DND-41 (cell line): ENCODE measurements at regions not wholly inside any gene's neighbourhood (a gene's known extent, or its start where the extent isn't known, plus 50 kb on each side); places are given as distances from the start of the nearest gene placed in this dataset.

ENCODE experiments used
- ATAC-seq: fragments of 200-7000 bp; cut with Tn5 transposase; 3 replicates; pipeline ENCODE4 v1.9.1; 2021; ENCODE audit warnings: low read depth; ENCODE audit not compliant: insufficient read depth
- DNase-seq: peaks from one replicate; pipeline ENCODE4 v3.0.0-alpha.2; 2020
- H2AFZ ChIP-seq: 2 replicates; pipeline ENCODE4 v1.6.0; 2012; ENCODE audit warnings: low read depth, low read length
- H3K27ac ChIP-seq: 2 replicates; pipeline ENCODE4 v1.5.1; 2012; ENCODE audit warnings: low read length, inconsistent platforms
- H3K27me3 ChIP-seq: fragments of 200-600 bp; sonication (generic); 2 replicates; pipeline ENCODE4 v1.6.0; 2012; ENCODE audit warnings: low read length, mild to moderate bottlenecking, inconsistent platforms; ENCODE audit not compliant: insufficient read depth, poor library complexity
- H3K36me3 ChIP-seq: 2 replicates; pipeline ENCODE4 v1.5.1; 2012; ENCODE audit warnings: low read length, inconsistent platforms; ENCODE audit not compliant: insufficient read depth
- H3K4me1 ChIP-seq: 2 replicates; pipeline ENCODE4 v1.5.1; 2012; ENCODE audit warnings: mild to moderate bottlenecking, low read length; ENCODE audit not compliant: insufficient read depth
- H3K4me2 ChIP-seq: 2 replicates; pipeline ENCODE4 v1.6.0; 2012; ENCODE audit warnings: mild to moderate bottlenecking, moderate library complexity, low read length, inconsistent platforms; ENCODE audit not compliant: insufficient read depth
- H3K4me3 ChIP-seq, 2 experiments: fragments of 200-600 bp in 1 of 2; shearing (Covaris generic) in 1 of 2; 2 replicates each; pipeline ENCODE4 v1.5.1; 2012 to 2016; ENCODE audit warnings: inconsistent platforms in 2 of 2, low read length in 2 of 2, mild to moderate bottlenecking in 2 of 2, low read depth in 1 of 2, moderate library complexity in 1 of 2
- H3K79me2 ChIP-seq: 2 replicates; pipeline ENCODE4 v1.6.0; 2012; ENCODE audit warnings: low read length, inconsistent platforms; ENCODE audit not compliant: insufficient read depth
- H3K9ac ChIP-seq: 2 replicates; pipeline ENCODE4 v1.6.0; 2012; ENCODE audit warnings: low read depth, mild to moderate bottlenecking, inconsistent platforms, low read length, moderate library complexity
- H3K9me3 ChIP-seq: 2 replicates; pipeline ENCODE4 v1.5.1; 2012; ENCODE audit warnings: low read length, moderate library complexity, mild to moderate bottlenecking, inconsistent platforms; ENCODE audit not compliant: insufficient read depth, severe bottlenecking
- H4K20me1 ChIP-seq: 2 replicates; pipeline ENCODE4 v1.6.0; 2012; ENCODE audit warnings: low read length; ENCODE audit not compliant: insufficient read depth
- CTCF ChIP-seq: IDR thresholded peaks from 2 replicates; pipeline ENCODE4 v1.5.1; 2012; ENCODE audit warnings: borderline replicate concordance, low read length, moderate library complexity, mild to moderate bottlenecking; ENCODE audit not compliant: poor library complexity, severe bottlenecking; ENCODE audit errors: extremely low read depth
- EZH2 ChIP-seq: IDR thresholded peaks from 3 replicates; pipeline ENCODE4 v1.6.1; 2012; ENCODE audit warnings: borderline replicate concordance, low read depth, mild to moderate bottlenecking, moderate library complexity, low read length, inconsistent platforms; ENCODE audit not compliant: severe bottlenecking

- Histone ChIP-seq H3K9ac (no peak overlapping the region), H3K36me3 (no peaks in the 10 kb centered on the region), H4K20me1 (no peaks in the 10 kb centered on the region), H3K4me1 (no peaks in the 10 kb centered on the region), H3K27ac (no peak overlapping the region), H2AFZ (no peak overlapping the region), H3K27me3 (no peaks in the 10 kb centered on the region), H3K4me2 (no peak overlapping the region), H3K79me2 (no peaks in the 10 kb centered on the region), H3K4me3 (no peak overlapping the region), H3K9me3 (no peaks in the 10 kb centered on the region)
- no peak for ATAC-seq
- TF ChIP-seq EZH2 (no peak), CTCF (no peak)
- DNase-seq = no peak
These were observed 590.3 kb upstream of the CITED2 start for GRCh38 chr6:139964737-139965136.

DNA sequence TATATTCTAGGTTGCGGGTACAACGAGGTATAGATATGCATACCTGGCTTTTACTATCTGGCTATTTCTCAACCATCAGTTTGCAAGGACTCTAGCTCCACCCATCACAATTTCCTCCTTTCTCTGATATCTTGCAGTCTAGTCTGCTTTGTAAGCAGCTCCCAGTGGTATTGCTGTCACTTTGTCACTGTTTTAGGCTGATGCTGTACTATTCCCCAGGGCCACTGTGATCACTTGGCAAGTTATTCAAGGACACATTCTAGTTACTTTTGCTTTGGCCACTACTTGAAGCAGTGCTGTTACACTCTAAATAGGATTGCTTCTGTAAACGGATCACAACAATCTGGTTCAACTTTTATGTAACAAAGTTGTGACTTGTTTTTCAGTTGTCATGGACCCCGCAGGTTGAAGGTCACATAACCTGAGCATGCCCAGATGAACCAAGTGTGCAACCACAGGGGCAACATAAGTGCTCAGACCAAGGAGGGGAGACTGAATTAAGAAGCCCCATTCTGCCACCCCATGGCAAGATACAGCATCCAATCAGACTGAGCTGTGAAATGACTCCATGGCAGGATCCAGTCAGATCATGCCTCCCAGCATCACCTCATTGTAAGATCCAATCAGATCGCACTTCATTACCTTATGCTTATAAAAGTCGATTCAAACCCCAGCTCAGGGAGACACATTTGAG, 588.4 kb upstream of the CITED2 start:
- ATAC-seq = no peak
- TF ChIP-seq CTCF (no peak), EZH2 (no peak)

GRCh38 chr6:139961190-139961589, 586.7 kb upstream of the CITED2 start:
- H3K27ac ChIP-seq = no peak overlapping the region
- no peaks in the 10 kb centered on the region for H4K20me1 ChIP-seq
- H3K9me3 ChIP-seq = no peaks in the 10 kb centered on the region
- no peak overlapping the region for H3K9ac ChIP-seq
- no peak for TF ChIP-seq CTCF
- TF ChIP-seq EZH2 = no peak
- H3K4me1 ChIP-seq = no peaks in the 10 kb centered on the region
- no peaks in the 10 kb centered on the region for H3K36me3 ChIP-seq
- H3K4me3 ChIP-seq = no peak overlapping the region
- ATAC-seq (no peak), DNase-seq (no peak)
- no peak overlapping the region for H2AFZ ChIP-seq
- H3K4me2 ChIP-seq = no peak overlapping the region
- no peaks in the 10 kb centered on the region for H3K27me3 ChIP-seq
- H3K79me2 ChIP-seq = no peaks in the 10 kb centered on the region

More for the DNA sequence above, 588.4 kb upstream of the CITED2 start:
- Histone ChIP-seq H3K4me2 (no peak overlapping the region), H3K27me3 (no peaks in the 10 kb centered on the region), H3K79me2 (no peaks in the 10 kb centered on the region), H3K36me3 (no peaks in the 10 kb centered on the region), H2AFZ (no peak overlapping the region), H3K9me3 (no peaks in the 10 kb centered on the region), H3K4me3 (no peak overlapping the region), H3K4me1 (no peaks in the 10 kb centered on the region), H3K9ac (no peak overlapping the region), H4K20me1 (no peaks in the 10 kb centered on the region), H3K27ac (no peak overlapping the region)
- no peak for DNase-seq
